GM23338 (cell line): ENCODE measurements at regions not wholly inside any gene's neighbourhood (a gene's known extent, or its start where the extent isn't known, plus 50 kb on each side); places are given as distances from the start of the nearest gene placed in this dataset.

ENCODE experiments used
- ATAC-seq: fragments of 200-7000 bp; cut with Tn5 transposase; 3 replicates; pipeline ENCODE4 v1.9.1; 2020
- DNase-seq: peaks from one replicate; pipeline ENCODE4 v3.0.0-alpha.2; 2015; ENCODE audit warnings: low spot score
- H2AFZ ChIP-seq: fragments of 200-600 bp; sonication (generic); 2 replicates; pipeline ENCODE4 v1.8.0; 2016; ENCODE audit warnings: antibody characterized with exemption, mild to moderate bottlenecking, moderate library complexity
- H3F3A ChIP-seq: fragments of 200-600 bp; sonication (generic); replicated peaks from 2 replicates; pipeline ENCODE4 v1.8.0; 2017; ENCODE audit warnings: antibody characterized with exemption, mixed run types, low read depth
- H3K27ac ChIP-seq: fragments of 200-600 bp; sonication (generic); 2 replicates; pipeline ENCODE4 v1.6.1; 2016; ENCODE audit warnings: low read depth
- H3K27me3 ChIP-seq: fragments of 200-600 bp; sonication (generic); 2 replicates; pipeline ENCODE4 v1.8.0; 2016; ENCODE audit warnings: mild to moderate bottlenecking, mixed run types, moderate library complexity; ENCODE audit not compliant: insufficient read depth
- H3K36me3 ChIP-seq: fragments of 200-600 bp; sonication (generic); 2 replicates; pipeline ENCODE4 v1.8.0; 2016; ENCODE audit warnings: mild to moderate bottlenecking; ENCODE audit not compliant: insufficient read depth
- H3K4me1 ChIP-seq: fragments of 200-600 bp; sonication (generic); 2 replicates; pipeline ENCODE4 v1.8.0; 2016; ENCODE audit warnings: mild to moderate bottlenecking, moderate library complexity; ENCODE audit not compliant: insufficient read depth
- H3K4me2 ChIP-seq: fragments of 200-600 bp; sonication (generic); 2 replicates; pipeline ENCODE4 v1.7.1; 2017; ENCODE audit warnings: mixed run types
- H3K4me3 ChIP-seq: fragments of 200-600 bp; sonication (generic); 2 replicates; pipeline ENCODE4 v1.6.1; 2016; ENCODE audit warnings: mixed run types
- H3K79me2 ChIP-seq: fragments of 200-600 bp; sonication (generic); replicated peaks from 2 replicates; pipeline ENCODE4 v1.8.0; 2017; ENCODE audit warnings: mild to moderate bottlenecking; ENCODE audit not compliant: insufficient read depth
- H3K9me2 ChIP-seq: fragments of 200-600 bp; sonication (generic); 2 replicates; pipeline ENCODE4 v1.8.0; 2017; ENCODE audit not compliant: insufficient read depth
- H4K20me1 ChIP-seq: fragments of 200-600 bp; sonication (generic); replicated peaks from 2 replicates; pipeline ENCODE4 v1.8.0; 2017; ENCODE audit warnings: mild to moderate bottlenecking; ENCODE audit not compliant: insufficient read depth
- H3K27ac Mint-ChIP-seq: 2 replicates; pipeline ENCODE4 v1.8.0; 2020; ENCODE audit warnings: inconsistent platforms, mild to moderate bottlenecking, moderate library complexity, mixed read lengths
- H3K27me3 Mint-ChIP-seq: 3 replicates; pipeline ENCODE4 v1.8.0; 2022; ENCODE audit warnings: low read depth, mild to moderate bottlenecking, moderate library complexity, mixed read lengths, inconsistent platforms; ENCODE audit not compliant: insufficient read depth, poor library complexity
- H3K36me3 Mint-ChIP-seq: 3 replicates; pipeline ENCODE4 v1.8.0; 2021; ENCODE audit warnings: low read depth, mild to moderate bottlenecking, inconsistent platforms, moderate library complexity, mixed read lengths
- H3K4me1 Mint-ChIP-seq: 3 replicates; pipeline ENCODE4 v1.8.0; 2020; ENCODE audit warnings: mild to moderate bottlenecking, inconsistent platforms, mixed read lengths
- H3K4me3 Mint-ChIP-seq: 3 replicates; pipeline ENCODE4 v1.8.0; 2021; ENCODE audit warnings: moderate library complexity, mild to moderate bottlenecking, inconsistent platforms, mixed read lengths
- H3K9me3 Mint-ChIP-seq: 3 replicates; pipeline ENCODE4 v1.8.0; 2020; ENCODE audit warnings: moderate library complexity, mild to moderate bottlenecking, inconsistent platforms, mixed read lengths
- CREB1 ChIP-seq: fragments of 250-450 bp; sonication (Bioruptor Pico); IDR thresholded peaks from 2 replicates; pipeline ENCODE4 v1.5.0; 2020; ENCODE audit warnings: low read depth, mild to moderate bottlenecking, moderate library complexity
- EZH2 ChIP-seq: fragments of 200-600 bp; sonication (generic); IDR thresholded peaks from one replicate; pipeline ENCODE4 v1.8.0; 2017; ENCODE audit warnings: antibody characterized with exemption, mild to moderate bottlenecking, low read depth; ENCODE audit not compliant: unreplicated experiment
- EZH2phosphoT487 ChIP-seq: fragments of 200-600 bp; sonication (generic); IDR thresholded peaks from one replicate; pipeline ENCODE4 v1.8.1; 2018; ENCODE audit warnings: antibody characterized with exemption; ENCODE audit not compliant: unreplicated experiment
- JUNB ChIP-seq: IDR thresholded peaks from one replicate; pipeline ENCODE4 v1.6.1; 2016; ENCODE audit warnings: antibody characterized with exemption; ENCODE audit not compliant: unreplicated experiment
- NANOG ChIP-seq: IDR thresholded peaks from 2 replicates; pipeline ENCODE4 v1.6.1; 2016; ENCODE audit warnings: antibody characterized with exemption, borderline replicate concordance
- POLR2AphosphoS5 ChIP-seq: IDR thresholded peaks from 2 replicates; pipeline ENCODE4 v1.6.1; 2016; ENCODE audit warnings: antibody characterized with exemption, low read depth
- STAT1 ChIP-seq: IDR thresholded peaks from one replicate; pipeline ENCODE4 v1.6.1; 2016; ENCODE audit warnings: antibody characterized with exemption; ENCODE audit not compliant: unreplicated experiment
- ZNF114 ChIP-seq: fragments of 250-450 bp; sonication (Bioruptor Pico); IDR thresholded peaks from 2 replicates; pipeline ENCODE4 v1.5.0; 2020; ENCODE audit warnings: mild to moderate bottlenecking, moderate library complexity
- ZNF331 ChIP-seq: fragments of 250-450 bp; sonication (Bioruptor Pico); IDR thresholded peaks from 2 replicates; pipeline ENCODE4 v1.5.0; 2020; ENCODE audit warnings: low read depth, mild to moderate bottlenecking, moderate library complexity
- TF ChIP-seq, protein P1 (sequence below): IDR thresholded peaks from 2 replicates; pipeline ENCODE4 v1.6.1; 2016; ENCODE audit warnings: antibody characterized with exemption
- TF ChIP-seq, protein P2 (sequence below), 2 experiments: fragments of 200-600 bp in 1 of 2; sonication (generic) in 1 of 2; conservative IDR thresholded peaks; 2 replicates each; pipeline versions ENCODE4 v1.5.1 to v1.6.1; 2016 to 2017; ENCODE audit warnings: antibody characterized with exemption in 2 of 2, low read depth in 2 of 2, mild to moderate bottlenecking in 2 of 2, moderate library complexity in 1 of 2
- TF ChIP-seq, protein P3 (sequence below): fragments of 250-450 bp; sonication (Bioruptor Pico); IDR thresholded peaks from 2 replicates; pipeline ENCODE4 v1.5.0; 2020; ENCODE audit warnings: mild to moderate bottlenecking, moderate library complexity

DNA sequence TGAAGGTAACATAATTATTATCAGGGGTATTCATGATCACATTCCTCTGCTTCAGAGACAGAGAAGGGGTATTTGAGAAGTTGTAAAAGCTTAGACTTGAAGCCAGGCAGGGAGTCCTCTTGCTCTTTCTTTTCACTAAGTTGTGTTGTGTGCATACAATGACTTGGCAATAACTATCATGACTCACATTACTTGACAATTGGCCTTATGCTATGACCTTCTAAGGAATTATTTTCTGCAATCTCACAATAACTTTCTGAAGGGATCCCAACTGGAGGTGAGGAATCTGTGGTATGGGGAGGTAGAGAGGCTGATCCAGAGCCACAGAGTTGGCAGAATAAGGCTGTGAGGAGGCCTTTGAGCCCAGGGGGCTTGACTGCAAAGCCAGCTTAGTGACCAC lies 622.3 kb downstream of the MTRR start:
- H3K27ac Mint-ChIP-seq = no peak overlapping the region; the same call in 1 of the 2 replicates
- H3K9me3 Mint-ChIP-seq = peaks cover 12% of the 10 kb centered on the region
- H3K36me3 Mint-ChIP-seq = peaks cover 2% of the 10 kb centered on the region; the same call in 2 of the 3 replicates
- Histone ChIP-seq H3K4me3 (no peak overlapping the region), H3K79me2 (no peaks in the 10 kb centered on the region), H3K36me3 (no peaks in the 10 kb centered on the region), H3K27ac (no peak overlapping the region), H3F3A (no peaks in the 10 kb centered on the region), H3K4me2 (no peak overlapping the region), H3K9me2 (no peaks in the 10 kb centered on the region; the same call in 1 of the 2 replicates), H3K27me3 (no peaks in the 10 kb centered on the region), H3K4me1 (no peaks in the 10 kb centered on the region), H4K20me1 (no peaks in the 10 kb centered on the region), H2AFZ (no peak overlapping the region)
- no peak overlapping the region for H3K4me3 Mint-ChIP-seq
- DNase-seq (no peak), ATAC-seq (no peak)
- peaks cover under 1% of the 10 kb centered on the region for H3K27me3 Mint-ChIP-seq
- peaks cover 2% of the 10 kb centered on the region; the same call in 1 of the 3 replicates for H3K4me1 Mint-ChIP-seq
- TF ChIP-seq CREB1 (CRISPR knock-in tag) = no peak
- no peak for TF ChIP-seq EZH2phosphoT487
- TF ChIP-seq ZNF331 = no peak
- no peak for TF ChIP-seq NANOG
- no peak for TF ChIP-seq POLR2AphosphoS5
- TF ChIP-seq, protein P1, sequence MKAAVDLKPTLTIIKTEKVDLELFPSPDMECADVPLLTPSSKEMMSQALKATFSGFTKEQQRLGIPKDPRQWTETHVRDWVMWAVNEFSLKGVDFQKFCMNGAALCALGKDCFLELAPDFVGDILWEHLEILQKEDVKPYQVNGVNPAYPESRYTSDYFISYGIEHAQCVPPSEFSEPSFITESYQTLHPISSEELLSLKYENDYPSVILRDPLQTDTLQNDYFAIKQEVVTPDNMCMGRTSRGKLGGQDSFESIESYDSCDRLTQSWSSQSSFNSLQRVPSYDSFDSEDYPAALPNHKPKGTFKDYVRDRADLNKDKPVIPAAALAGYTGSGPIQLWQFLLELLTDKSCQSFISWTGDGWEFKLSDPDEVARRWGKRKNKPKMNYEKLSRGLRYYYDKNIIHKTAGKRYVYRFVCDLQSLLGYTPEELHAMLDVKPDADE = no peak
- TF ChIP-seq, protein P2, sequence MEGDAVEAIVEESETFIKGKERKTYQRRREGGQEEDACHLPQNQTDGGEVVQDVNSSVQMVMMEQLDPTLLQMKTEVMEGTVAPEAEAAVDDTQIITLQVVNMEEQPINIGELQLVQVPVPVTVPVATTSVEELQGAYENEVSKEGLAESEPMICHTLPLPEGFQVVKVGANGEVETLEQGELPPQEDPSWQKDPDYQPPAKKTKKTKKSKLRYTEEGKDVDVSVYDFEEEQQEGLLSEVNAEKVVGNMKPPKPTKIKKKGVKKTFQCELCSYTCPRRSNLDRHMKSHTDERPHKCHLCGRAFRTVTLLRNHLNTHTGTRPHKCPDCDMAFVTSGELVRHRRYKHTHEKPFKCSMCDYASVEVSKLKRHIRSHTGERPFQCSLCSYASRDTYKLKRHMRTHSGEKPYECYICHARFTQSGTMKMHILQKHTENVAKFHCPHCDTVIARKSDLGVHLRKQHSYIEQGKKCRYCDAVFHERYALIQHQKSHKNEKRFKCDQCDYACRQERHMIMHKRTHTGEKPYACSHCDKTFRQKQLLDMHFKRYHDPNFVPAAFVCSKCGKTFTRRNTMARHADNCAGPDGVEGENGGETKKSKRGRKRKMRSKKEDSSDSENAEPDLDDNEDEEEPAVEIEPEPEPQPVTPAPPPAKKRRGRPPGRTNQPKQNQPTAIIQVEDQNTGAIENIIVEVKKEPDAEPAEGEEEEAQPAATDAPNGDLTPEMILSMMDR (conservative IDR thresholded peaks at IDR 0.05; ENCODE audit: low read depth in 2 of 2) = no peak
- no peak for TF ChIP-seq JUNB

DNA sequence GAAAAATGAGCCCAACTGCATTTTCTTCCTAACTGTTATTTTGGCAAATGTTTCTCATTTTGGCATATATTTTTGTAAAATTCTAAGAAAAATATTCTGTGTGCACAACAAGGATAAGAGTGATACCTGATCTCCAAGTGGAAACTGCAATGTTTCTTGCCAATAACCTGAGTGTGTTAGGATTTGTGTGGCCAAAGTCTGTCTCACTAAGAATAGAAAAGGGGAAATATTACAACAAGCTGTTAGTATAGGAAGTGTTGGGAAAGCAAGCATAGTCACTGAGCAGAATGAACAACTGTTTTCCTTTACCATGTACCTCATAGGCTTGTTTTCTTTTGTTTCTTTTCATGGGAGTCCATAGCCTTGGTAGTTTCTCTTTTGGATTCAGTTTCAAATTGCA lies 624.2 kb downstream of the MTRR start:
- Mint-ChIP-seq H3K27ac (no peak overlapping the region), H3K4me1 (peaks cover 2% of the 10 kb centered on the region; the same call in 1 of the 3 replicates), H3K9me3 (peaks cover 23% of the 10 kb centered on the region), H3K36me3 (peaks cover 9% of the 10 kb centered on the region; the same call in 2 of the 3 replicates), H3K27me3 (no peaks in the 10 kb centered on the region), H3K4me3 (no peak overlapping the region)
- Histone ChIP-seq H4K20me1 (no peaks in the 10 kb centered on the region), H3K9me2 (no peaks in the 10 kb centered on the region; the same call in 1 of the 2 replicates), H3K36me3 (no peaks in the 10 kb centered on the region), H3K4me3 (no peak overlapping the region), H3K27ac (no peak overlapping the region), H3K79me2 (no peaks in the 10 kb centered on the region), H3K4me2 (no peak overlapping the region), H3F3A (no peaks in the 10 kb centered on the region), H3K4me1 (no peaks in the 10 kb centered on the region), H2AFZ (no peak overlapping the region), H3K27me3 (no peaks in the 10 kb centered on the region)
- ATAC-seq (no peak), DNase-seq (no peak)
- TF ChIP-seq EZH2phosphoT487 (no peak), STAT1 (no peak), JUNB (no peak), NANOG (no peak), EZH2 (no peak), ZNF331 (no peak), CREB1 (CRISPR knock-in tag) (no peak), ZNF114 (no peak)
- TF ChIP-seq, protein P3, sequence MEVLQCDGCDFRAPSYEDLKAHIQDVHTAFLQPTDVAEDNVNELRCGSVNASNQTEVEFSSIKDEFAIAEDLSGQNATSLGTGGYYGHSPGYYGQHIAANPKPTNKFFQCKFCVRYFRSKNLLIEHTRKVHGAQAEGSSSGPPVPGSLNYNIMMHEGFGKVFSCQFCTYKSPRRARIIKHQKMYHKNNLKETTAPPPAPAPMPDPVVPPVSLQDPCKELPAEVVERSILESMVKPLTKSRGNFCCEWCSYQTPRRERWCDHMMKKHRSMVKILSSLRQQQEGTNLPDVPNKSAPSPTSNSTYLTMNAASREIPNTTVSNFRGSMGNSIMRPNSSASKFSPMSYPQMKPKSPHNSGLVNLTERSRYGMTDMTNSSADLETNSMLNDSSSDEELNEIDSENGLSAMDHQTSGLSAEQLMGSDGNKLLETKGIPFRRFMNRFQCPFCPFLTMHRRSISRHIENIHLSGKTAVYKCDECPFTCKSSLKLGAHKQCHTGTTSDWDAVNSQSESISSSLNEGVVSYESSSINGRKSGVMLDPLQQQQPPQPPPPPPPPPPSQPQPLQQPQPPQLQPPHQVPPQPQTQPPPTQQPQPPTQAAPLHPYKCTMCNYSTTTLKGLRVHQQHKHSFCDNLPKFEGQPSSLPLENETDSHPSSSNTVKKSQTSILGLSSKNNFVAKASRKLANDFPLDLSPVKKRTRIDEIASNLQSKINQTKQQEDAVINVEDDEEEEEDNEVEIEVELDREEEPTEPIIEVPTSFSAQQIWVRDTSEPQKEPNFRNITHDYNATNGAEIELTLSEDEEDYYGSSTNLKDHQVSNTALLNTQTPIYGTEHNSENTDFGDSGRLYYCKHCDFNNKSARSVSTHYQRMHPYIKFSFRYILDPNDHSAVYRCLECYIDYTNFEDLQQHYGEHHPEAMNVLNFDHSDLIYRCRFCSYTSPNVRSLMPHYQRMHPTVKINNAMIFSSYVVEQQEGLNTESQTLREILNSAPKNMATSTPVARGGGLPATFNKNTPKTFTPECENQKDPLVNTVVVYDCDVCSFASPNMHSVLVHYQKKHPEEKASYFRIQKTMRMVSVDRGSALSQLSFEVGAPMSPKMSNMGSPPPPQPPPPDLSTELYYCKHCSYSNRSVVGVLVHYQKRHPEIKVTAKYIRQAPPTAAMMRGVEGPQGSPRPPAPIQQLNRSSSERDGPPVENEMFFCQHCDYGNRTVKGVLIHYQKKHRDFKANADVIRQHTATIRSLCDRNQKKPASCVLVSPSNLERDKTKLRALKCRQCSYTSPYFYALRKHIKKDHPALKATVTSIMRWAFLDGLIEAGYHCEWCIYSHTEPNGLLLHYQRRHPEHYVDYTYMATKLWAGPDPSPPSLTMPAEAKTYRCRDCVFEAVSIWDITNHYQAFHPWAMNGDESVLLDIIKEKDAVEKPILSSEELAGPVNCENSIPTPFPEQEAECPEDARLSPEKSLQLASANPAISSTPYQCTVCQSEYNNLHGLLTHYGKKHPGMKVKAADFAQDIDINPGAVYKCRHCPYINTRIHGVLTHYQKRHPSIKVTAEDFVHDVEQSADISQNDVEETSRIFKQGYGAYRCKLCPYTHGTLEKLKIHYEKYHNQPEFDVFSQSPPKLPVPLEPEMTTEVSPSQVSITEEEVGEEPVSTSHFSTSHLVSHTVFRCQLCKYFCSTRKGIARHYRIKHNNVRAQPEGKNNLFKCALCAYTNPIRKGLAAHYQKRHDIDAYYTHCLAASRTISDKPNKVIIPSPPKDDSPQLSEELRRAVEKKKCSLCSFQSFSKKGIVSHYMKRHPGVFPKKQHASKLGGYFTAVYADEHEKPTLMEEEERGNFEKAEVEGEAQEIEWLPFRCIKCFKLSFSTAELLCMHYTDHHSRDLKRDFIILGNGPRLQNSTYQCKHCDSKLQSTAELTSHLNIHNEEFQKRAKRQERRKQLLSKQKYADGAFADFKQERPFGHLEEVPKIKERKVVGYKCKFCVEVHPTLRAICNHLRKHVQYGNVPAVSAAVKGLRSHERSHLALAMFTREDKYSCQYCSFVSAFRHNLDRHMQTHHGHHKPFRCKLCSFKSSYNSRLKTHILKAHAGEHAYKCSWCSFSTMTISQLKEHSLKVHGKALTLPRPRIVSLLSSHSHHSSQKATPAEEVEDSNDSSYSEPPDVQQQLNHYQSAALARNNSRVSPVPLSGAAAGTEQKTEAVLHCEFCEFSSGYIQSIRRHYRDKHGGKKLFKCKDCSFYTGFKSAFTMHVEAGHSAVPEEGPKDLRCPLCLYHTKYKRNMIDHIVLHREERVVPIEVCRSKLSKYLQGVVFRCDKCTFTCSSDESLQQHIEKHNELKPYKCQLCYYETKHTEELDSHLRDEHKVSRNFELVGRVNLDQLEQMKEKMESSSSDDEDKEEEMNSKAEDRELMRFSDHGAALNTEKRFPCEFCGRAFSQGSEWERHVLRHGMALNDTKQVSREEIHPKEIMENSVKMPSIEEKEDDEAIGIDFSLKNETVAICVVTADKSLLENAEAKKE = no peak
